HL-60 (cell line): ENCODE measurements at regions not wholly inside any gene's neighbourhood (a gene's known extent, or its start where the extent isn't known, plus 50 kb on each side); places are given as distances from the start of the nearest gene placed in this dataset.

ENCODE experiments used
- DNase-seq, 2 experiments: peaks; one replicate each; pipeline ENCODE4 v3.0.0-alpha.2; 2010 to 2020; ENCODE audit warnings: low read depth in 1 of 2, low spot score in 1 of 2
- H3K27ac ChIP-seq: fragments of 250-450 bp; sonication (Bioruptor Pico); replicated peaks from 2 replicates; pipeline ENCODE4 v1.5.1; 2020; ENCODE audit warnings: mild to moderate bottlenecking, moderate library complexity
- H3K27me3 ChIP-seq: fragments of 250-450 bp; sonication (Bioruptor Pico); 2 replicates; pipeline ENCODE4 v1.5.1; 2021; ENCODE audit warnings: mild to moderate bottlenecking, moderate library complexity; ENCODE audit not compliant: insufficient read depth, poor library complexity, severe bottlenecking
- H3K4me3 ChIP-seq: replicated peaks from 2 replicates; pipeline ENCODE4 v1.5.1; 2011; ENCODE audit warnings: mild to moderate bottlenecking, control low read depth, low read length; ENCODE audit not compliant: insufficient read depth
- CTCF ChIP-seq: IDR thresholded peaks from one replicate; pipeline ENCODE4 v1.5.1; 2011; ENCODE audit warnings: low read length, control low read depth, inconsistent platforms; ENCODE audit not compliant: insufficient read depth
- GABPA ChIP-seq: IDR thresholded peaks from 2 replicates; pipeline ENCODE4 v1.6.1; 2012; ENCODE audit warnings: low read depth
- POLR2AphosphoS5 ChIP-seq: IDR thresholded peaks from 2 replicates; pipeline ENCODE4 v1.6.1; 2012; ENCODE audit warnings: low read depth
- REST ChIP-seq: IDR thresholded peaks from 2 replicates; pipeline ENCODE4 v1.6.1; 2012; ENCODE audit warnings: low read depth; ENCODE audit not compliant: insufficient replicate concordance
- SPI1 ChIP-seq: IDR thresholded peaks from 2 replicates; pipeline ENCODE4 v1.6.1; 2012; ENCODE audit warnings: low read depth, mild to moderate bottlenecking, borderline replicate concordance

- H3K4me3 ChIP-seq = no peak overlapping the region
- H3K27me3 ChIP-seq = no peaks in the 10 kb centered on the region
- no peak overlapping the region for H3K27ac ChIP-seq
- TF ChIP-seq GABPA (no peak), POLR2AphosphoS5 (no peak), SPI1 (no peak), REST (no peak), CTCF (no peak)
- DNase-seq = no peak
These were observed 169.8 kb downstream of the ZNF248 start for GRCh38 chr10:37687581-37687980.

GRCh38 chr10:37685741-37686683 is 171.4 kb downstream of the ZNF248 start:
- TF ChIP-seq GABPA (no peak), POLR2AphosphoS5 (no peak), REST (no peak), CTCF (no peak), SPI1 (no peak)
- Histone ChIP-seq H3K4me3 (no peak overlapping the region), H3K27ac (no peak overlapping the region)

GRCh38 chr10:37684765-37685164 is 172.6 kb downstream of the ZNF248 start:
- no peak overlapping the region for H3K4me3 ChIP-seq
- TF ChIP-seq SPI1 (no peak), CTCF (no peak), REST (no peak), POLR2AphosphoS5 (no peak), GABPA (no peak)

More at GRCh38 chr10:37685741-37686683, 171.4 kb downstream of the ZNF248 start:
- no peaks in the 10 kb centered on the region for H3K27me3 ChIP-seq
- DNase-seq = no peak

More at GRCh38 chr10:37684765-37685164, 172.6 kb downstream of the ZNF248 start:
- Histone ChIP-seq H3K27ac (no peak overlapping the region), H3K27me3 (no peaks in the 10 kb centered on the region)
- DNase-seq = no peak
